ENCODE measurements at regions not wholly inside any gene's neighbourhood (a gene's known extent, or its start where the extent isn't known, plus 50 kb on each side); places are given as distances from the start of the nearest gene placed in this dataset.

DNA sequence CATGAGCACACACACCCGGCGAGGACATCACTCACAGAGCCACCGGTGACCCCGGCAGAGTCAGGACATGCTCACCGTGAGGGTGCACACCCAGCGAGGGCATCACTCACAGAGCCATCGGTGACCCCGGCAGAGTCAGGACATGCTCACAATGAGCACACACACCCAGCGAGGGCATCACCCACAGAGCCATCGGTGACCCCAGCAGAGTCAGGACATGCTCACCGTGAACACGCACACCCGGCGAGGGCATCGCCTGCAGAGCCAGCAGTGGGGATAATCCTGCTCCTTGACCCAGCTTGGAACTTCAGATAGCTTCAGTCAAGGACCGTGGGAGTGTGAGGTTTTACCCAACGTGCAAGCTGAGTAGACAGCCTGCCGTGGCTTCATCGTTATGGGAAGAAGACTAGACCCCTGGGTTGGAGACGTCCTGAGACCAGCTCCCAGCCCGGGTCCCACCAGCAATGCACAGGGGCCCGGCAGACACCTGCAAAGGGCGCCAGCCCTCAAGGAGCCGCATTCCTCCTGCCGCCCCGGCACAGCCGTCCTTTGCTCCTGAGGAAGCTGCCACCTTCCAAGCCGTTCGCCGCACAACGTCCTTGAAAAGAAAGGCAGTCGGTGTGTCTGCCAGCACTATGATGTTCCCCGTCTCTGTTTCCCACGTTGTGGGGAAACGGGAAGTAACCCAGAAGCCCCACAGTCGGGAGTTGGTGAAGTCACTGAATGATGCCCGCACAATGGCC is 192.3 kb downstream of the DLL1 start:
- Mint-ChIP-seq H3K27me3 (ENCODE audit: low read depth in 2 of 2) (peaks cover 6 to 9% of the 10 kb centered on the region in 2 donors), H3K4me3 (no peak overlapping the region)
- TF ChIP-seq, protein P1, sequence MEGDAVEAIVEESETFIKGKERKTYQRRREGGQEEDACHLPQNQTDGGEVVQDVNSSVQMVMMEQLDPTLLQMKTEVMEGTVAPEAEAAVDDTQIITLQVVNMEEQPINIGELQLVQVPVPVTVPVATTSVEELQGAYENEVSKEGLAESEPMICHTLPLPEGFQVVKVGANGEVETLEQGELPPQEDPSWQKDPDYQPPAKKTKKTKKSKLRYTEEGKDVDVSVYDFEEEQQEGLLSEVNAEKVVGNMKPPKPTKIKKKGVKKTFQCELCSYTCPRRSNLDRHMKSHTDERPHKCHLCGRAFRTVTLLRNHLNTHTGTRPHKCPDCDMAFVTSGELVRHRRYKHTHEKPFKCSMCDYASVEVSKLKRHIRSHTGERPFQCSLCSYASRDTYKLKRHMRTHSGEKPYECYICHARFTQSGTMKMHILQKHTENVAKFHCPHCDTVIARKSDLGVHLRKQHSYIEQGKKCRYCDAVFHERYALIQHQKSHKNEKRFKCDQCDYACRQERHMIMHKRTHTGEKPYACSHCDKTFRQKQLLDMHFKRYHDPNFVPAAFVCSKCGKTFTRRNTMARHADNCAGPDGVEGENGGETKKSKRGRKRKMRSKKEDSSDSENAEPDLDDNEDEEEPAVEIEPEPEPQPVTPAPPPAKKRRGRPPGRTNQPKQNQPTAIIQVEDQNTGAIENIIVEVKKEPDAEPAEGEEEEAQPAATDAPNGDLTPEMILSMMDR (IDR thresholded peaks at IDR 0.05), result no peak

DNA sequence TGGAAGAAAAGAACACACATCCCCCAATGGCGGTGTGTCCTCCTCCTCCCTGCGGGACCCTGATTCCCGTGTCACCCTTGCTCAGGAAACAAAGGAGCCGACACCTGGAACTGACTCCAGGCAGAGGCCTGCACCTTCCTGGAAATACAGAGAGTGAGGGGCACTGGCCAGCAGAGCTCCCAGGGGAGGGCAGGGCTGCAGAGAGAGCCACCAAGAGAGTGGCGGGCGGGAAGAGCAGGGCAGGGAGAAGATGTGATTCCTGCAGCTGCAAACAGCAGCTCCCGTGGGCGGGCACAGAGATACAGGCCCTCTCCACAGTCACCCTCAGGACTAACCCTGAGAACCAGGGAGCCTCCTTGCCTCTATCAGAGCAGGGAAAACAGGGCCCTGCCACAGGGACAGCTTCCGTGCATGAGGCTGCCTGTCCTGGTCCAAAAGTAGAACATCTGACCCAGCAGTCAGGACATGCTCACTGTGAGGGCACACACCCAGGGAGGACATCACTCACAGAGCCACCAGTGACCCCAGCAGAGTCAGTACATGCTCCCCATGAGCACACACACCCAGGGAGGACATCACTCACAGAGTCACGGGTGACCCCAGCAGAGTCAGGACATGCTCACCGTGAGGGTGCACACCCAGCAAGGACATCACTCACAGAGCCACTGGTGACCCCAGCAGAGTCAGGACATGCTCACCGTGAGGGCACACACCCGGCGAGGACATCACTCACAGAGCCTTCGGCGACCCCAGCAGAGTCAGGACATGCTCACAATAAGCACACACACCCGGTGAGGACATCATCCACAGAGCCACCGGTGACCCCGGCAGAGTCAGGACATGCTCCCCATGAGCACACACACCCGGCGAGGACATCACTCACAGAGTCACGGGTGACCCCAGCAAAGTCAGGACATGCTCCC is 193.1 kb downstream of the DLL1 start:
- Histone ChIP-seq H3K4me1 (ENCODE audit: control insufficient read depth, insufficient read depth, low read length) (peaks cover 14% of the 10 kb centered on the region), H3K36me3 (ENCODE audit: control insufficient read depth, insufficient read depth, low read length) (no peaks in the 10 kb centered on the region), H3K27me3 (ENCODE audit: control insufficient read depth, insufficient read depth, low read length) (no peaks in the 10 kb centered on the region), H3K9me3 (ENCODE audit: control insufficient read depth, insufficient read depth, low read length) (peaks cover 4% of the 10 kb centered on the region), H3K27ac (ENCODE audit: low read length) (no peak overlapping the region), H3K4me3 (ENCODE audit: low read length) (no peak overlapping the region)
- Mint-ChIP-seq H3K4me3 (no peak overlapping the region), H3K4me1 (peaks cover 5 to 7% of the 10 kb centered on the region in 2 donors), H3K36me3 (no peaks in the 10 kb centered on the region), H3K27ac (no peak overlapping the region), H3K27me3 (ENCODE audit: low read depth in 2 of 2) (peaks cover 6 to 9% of the 10 kb centered on the region in 2 donors), H3K9me3 (no peaks in the 10 kb centered on the region)
- ATAC-seq (no peak), DNase-seq (peak in 1 of 2 donors; percentile 10)
- TF ChIP-seq, protein P1 (IDR thresholded peaks at IDR 0.05), result no peak
- WGBS (ENCODE audit: insufficient coverage), result 81% methylated on average over 21 of the region's 22 CpGs
- intact Hi-C loops (cut with micrococcal nuclease), result no loop called here

More for the DNA sequence above, 192.3 kb downstream of the DLL1 start:
- Mint-ChIP-seq H3K36me3 (no peaks in the 10 kb centered on the region), H3K27ac (no peak overlapping the region), H3K9me3 (no peaks in the 10 kb centered on the region), H3K4me1 (peaks cover 12 to 14% of the 10 kb centered on the region in 2 donors)
- 91% methylated on average over 37 of the region's 37 CpGs for WGBS (ENCODE audit: insufficient coverage)
- Histone ChIP-seq H3K27ac (ENCODE audit: low read length) (no peak overlapping the region), H3K9me3 (ENCODE audit: control insufficient read depth, insufficient read depth, low read length) (peaks cover 4% of the 10 kb centered on the region), H3K4me3 (ENCODE audit: low read length) (no peak overlapping the region), H3K27me3 (ENCODE audit: control insufficient read depth, insufficient read depth, low read length) (no peaks in the 10 kb centered on the region), H3K4me1 (ENCODE audit: control insufficient read depth, insufficient read depth, low read length) (peaks cover 22% of the 10 kb centered on the region), H3K36me3 (ENCODE audit: control insufficient read depth, insufficient read depth, low read length) (no peaks in the 10 kb centered on the region)
- intact Hi-C loops (cut with micrococcal nuclease), result no loop called here
- DNase-seq (peak in 1 of 2 donors; percentile 10), ATAC-seq (no peak)

DNA sequence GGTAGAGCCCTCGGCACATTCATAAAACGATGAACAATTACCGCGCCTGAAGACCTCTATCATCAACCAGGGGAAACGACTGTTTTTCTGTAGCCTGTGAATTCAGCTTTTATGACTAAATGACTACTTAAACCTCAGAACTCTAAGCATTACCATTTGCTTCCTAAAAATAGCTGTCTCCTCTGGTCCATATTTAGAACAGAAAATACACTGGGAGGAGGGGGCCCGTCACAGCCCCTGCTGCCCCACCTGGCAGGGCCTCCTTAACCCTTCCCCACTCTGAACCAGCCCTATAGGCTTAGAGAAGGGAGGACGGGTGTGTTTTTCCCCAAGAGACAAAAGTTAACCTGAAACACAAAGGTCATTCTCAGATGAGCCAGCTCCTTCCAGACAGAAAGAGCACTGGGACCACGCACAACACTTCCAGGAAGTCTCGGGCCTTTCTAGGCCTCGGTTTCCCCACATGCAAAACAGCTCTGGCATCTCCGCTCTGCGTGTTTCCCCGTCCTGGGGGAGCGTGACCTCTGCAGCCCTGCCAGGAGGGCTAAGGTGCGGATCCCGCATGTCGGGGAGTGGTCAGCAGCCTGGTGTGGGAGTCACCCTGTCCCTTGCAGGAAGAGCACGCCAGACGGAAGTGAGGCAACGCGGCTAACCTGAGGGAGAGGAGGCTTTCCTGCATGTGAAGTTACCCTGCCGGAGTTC is 193.9 kb downstream of the DLL1 start:
- peaks cover 6 to 9% of the 10 kb centered on the region in 2 donors for H3K27me3 Mint-ChIP-seq (ENCODE audit: low read depth in 2 of 2)
- Histone ChIP-seq H3K36me3 (ENCODE audit: control insufficient read depth, insufficient read depth, low read length) (no peaks in the 10 kb centered on the region), H3K4me1 (ENCODE audit: control insufficient read depth, insufficient read depth, low read length) (peaks cover 12% of the 10 kb centered on the region), H3K4me3 (ENCODE audit: low read length) (no peak overlapping the region), H3K27me3 (ENCODE audit: control insufficient read depth, insufficient read depth, low read length) (no peaks in the 10 kb centered on the region), H3K27ac (ENCODE audit: low read length) (no peak overlapping the region), H3K9me3 (ENCODE audit: control insufficient read depth, insufficient read depth, low read length) (peaks cover 4% of the 10 kb centered on the region)
- H3K27ac Mint-ChIP-seq, result no peak overlapping the region
- peaks cover under 1 to 5% of the 10 kb centered on the region in 2 donors for H3K4me1 Mint-ChIP-seq
- TF ChIP-seq, protein P1 (IDR thresholded peaks at IDR 0.05), result no peak
- no peaks in the 10 kb centered on the region for H3K36me3 Mint-ChIP-seq
- no peaks in the 10 kb centered on the region for H3K9me3 Mint-ChIP-seq
- intact Hi-C loops (cut with micrococcal nuclease), result no loop called here
- 67% methylated on average over 21 of the region's 22 CpGs for WGBS (ENCODE audit: insufficient coverage)
- H3K4me3 Mint-ChIP-seq, result no peak overlapping the region
- DNase-seq, result no peak
- ATAC-seq, result no peak

Data from natural killer cell (primary cell).